Calu3 (cell line): ENCODE measurements at regions not wholly inside any gene's neighbourhood (a gene's known extent, or its start where the extent isn't known, plus 50 kb on each side); places are given as distances from the start of the nearest gene placed in this dataset.

ENCODE experiments used
- BruUV-seq: library from RNA; stranded (reverse); fragments of 400-500 nt; replicated peaks from 2 replicates; lab custom pipeline; 2021; lab: Mats Ljungman, UMichigan
- CTCF ChIA-PET: fragments of 300-600 bp; sonication (Branson Sonifier 250); formaldehyde crosslinking; loops from one replicate; lab custom pipeline; 2022; ENCODE audit warnings: antibody characterized with exemption; lab: Charles Lee
- DNase-seq: peaks from one replicate; pipeline ENCODE4 v3.0.0; 2022
- H3K27ac Mint-ChIP-seq: one replicate; pipeline ENCODE4 v1.8.0; 2022; ENCODE audit warnings: mixed read lengths; ENCODE audit not compliant: unreplicated experiment
- H3K27me3 Mint-ChIP-seq: one replicate; pipeline ENCODE4 v1.8.0; 2022; ENCODE audit warnings: mixed read lengths; ENCODE audit not compliant: unreplicated experiment
- H3K36me3 Mint-ChIP-seq: one replicate; pipeline ENCODE4 v1.8.0; 2022; ENCODE audit warnings: mild to moderate bottlenecking, moderate library complexity, mixed read lengths; ENCODE audit not compliant: insufficient read depth, unreplicated experiment
- H3K4me1 Mint-ChIP-seq: one replicate; pipeline ENCODE4 v1.8.0; 2022; ENCODE audit warnings: mild to moderate bottlenecking, low read depth, mixed read lengths; ENCODE audit not compliant: unreplicated experiment
- H3K4me3 Mint-ChIP-seq: one replicate; pipeline ENCODE4 v1.8.0; 2022; ENCODE audit warnings: mild to moderate bottlenecking, low read depth, moderate library complexity, mixed read lengths; ENCODE audit not compliant: unreplicated experiment
- H3K9me3 Mint-ChIP-seq: one replicate; pipeline ENCODE4 v1.8.0; 2022; ENCODE audit warnings: low read depth, mixed read lengths; ENCODE audit not compliant: unreplicated experiment
- intact Hi-C: fragments of 100-400 bp; cut with micrococcal nuclease; formaldehyde crosslinking; loops from one replicate; pipeline ENCODE4 v1.10.0; 2022; ENCODE audit not compliant: unreplicated experiment
- TF ChIP-seq, protein P1 (sequence below): fragments of 200-600 bp; IDR thresholded peaks from one replicate; pipeline ENCODE4 v1.8.0; 2022; ENCODE audit warnings: antibody characterized with exemption; ENCODE audit not compliant: unreplicated experiment

DNA sequence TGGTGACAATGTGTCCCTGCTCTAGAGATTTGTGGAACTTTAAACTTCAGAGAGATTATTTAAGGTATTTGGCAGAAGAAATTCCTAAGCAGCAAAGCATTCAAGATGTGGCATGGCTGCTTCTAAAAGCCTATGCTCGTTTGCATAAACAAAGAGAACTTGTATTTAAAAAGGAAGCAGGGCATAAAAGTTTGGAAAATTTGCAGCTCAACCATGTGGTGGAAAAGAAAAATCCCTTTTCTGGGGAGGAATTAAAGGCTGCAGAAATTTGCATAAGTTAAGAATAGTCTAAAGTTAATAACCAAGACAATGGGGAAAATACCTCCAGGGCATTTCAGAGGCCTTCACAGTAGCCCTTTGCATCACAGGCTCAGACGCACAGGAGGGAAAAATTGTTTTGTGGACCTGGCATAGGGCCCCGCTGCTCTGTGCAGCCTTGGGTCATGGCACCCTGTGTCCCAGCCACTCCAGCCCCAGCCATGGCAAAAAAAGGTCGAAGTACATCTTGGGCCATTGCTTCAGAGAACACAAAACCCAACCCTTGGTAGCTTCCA is 1109.1 kb downstream of the OTOL1 start:
- H3K27me3 Mint-ChIP-seq: no peaks in the 10 kb centered on the region
- H3K36me3 Mint-ChIP-seq: no peaks in the 10 kb centered on the region
- no TSS peak for BruUV-seq
- H3K4me1 Mint-ChIP-seq: peaks cover 8% of the 10 kb centered on the region
- CTCF ChIA-PET: no interaction called here
- TF ChIP-seq, protein P1, sequence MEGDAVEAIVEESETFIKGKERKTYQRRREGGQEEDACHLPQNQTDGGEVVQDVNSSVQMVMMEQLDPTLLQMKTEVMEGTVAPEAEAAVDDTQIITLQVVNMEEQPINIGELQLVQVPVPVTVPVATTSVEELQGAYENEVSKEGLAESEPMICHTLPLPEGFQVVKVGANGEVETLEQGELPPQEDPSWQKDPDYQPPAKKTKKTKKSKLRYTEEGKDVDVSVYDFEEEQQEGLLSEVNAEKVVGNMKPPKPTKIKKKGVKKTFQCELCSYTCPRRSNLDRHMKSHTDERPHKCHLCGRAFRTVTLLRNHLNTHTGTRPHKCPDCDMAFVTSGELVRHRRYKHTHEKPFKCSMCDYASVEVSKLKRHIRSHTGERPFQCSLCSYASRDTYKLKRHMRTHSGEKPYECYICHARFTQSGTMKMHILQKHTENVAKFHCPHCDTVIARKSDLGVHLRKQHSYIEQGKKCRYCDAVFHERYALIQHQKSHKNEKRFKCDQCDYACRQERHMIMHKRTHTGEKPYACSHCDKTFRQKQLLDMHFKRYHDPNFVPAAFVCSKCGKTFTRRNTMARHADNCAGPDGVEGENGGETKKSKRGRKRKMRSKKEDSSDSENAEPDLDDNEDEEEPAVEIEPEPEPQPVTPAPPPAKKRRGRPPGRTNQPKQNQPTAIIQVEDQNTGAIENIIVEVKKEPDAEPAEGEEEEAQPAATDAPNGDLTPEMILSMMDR: no peak
- intact Hi-C loops: no loop called here
- no peak overlapping the region for H3K27ac Mint-ChIP-seq
- no peak overlapping the region for H3K4me3 Mint-ChIP-seq
- no peak for DNase-seq
- H3K9me3 Mint-ChIP-seq: peaks cover 20% of the 10 kb centered on the region

DNA sequence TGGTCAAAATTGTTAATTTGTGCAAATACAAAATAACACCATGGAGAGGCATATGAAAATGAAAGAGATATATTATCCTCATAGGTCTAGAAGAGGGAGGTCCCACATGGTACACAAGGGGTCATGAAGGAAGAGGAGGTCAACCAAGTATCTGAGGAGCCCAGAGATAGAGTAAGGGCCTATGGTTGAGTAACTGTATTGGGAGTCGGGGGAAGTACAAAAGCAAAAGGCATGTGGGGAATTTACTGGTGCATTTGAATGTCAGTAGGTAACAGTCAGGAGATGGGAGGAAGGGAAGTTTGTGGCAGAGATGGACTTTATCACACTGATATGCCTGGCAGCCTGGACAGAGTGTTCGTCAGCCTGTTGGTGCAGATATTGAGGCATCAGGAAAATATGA is 1113.7 kb downstream of the OTOL1 start:
- TF ChIP-seq, protein P1: no peak
- H3K27ac Mint-ChIP-seq: no peak overlapping the region
- no peaks in the 10 kb centered on the region for H3K36me3 Mint-ChIP-seq

DNA sequence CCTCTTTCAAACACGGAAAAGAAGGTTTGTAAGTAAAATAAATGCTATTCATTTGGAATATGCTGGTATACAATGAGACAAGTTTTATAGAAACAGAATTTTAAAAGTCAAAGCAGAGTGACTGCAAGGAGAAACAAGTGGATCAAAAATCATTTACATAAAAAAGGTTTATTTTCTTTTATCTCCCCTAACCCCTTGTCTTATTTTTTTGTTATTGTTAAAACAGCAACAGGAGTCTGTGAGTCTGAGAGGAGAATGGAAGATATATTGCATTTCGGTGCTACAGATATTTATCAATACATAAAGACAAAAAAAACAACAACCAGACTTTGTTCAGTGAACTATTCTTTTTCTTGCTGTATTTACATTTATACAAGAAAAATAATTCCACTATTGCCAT is 1116.4 kb downstream of the OTOL1 start:
- CTCF ChIA-PET: no interaction called here
- no TSS peak for BruUV-seq
- peaks cover 3% of the 10 kb centered on the region for H3K9me3 Mint-ChIP-seq
- DNase-seq: no peak
- no peaks in the 10 kb centered on the region for H3K27me3 Mint-ChIP-seq
- no peak overlapping the region for H3K4me3 Mint-ChIP-seq
- H3K4me1 Mint-ChIP-seq: no peaks in the 10 kb centered on the region
- intact Hi-C loops: no loop called here
- no peak overlapping the region for H3K27ac Mint-ChIP-seq
- TF ChIP-seq, protein P1: no peak
- no peaks in the 10 kb centered on the region for H3K36me3 Mint-ChIP-seq

More for the DNA sequence above, 1113.7 kb downstream of the OTOL1 start:
- DNase-seq: no peak
- no TSS peak for BruUV-seq
- Mint-ChIP-seq H3K4me1 (no peaks in the 10 kb centered on the region), H3K4me3 (no peak overlapping the region), H3K27me3 (no peaks in the 10 kb centered on the region), H3K9me3 (peaks cover 9% of the 10 kb centered on the region)
- CTCF ChIA-PET: no interaction called here
- intact Hi-C loops: no loop called here

DNA sequence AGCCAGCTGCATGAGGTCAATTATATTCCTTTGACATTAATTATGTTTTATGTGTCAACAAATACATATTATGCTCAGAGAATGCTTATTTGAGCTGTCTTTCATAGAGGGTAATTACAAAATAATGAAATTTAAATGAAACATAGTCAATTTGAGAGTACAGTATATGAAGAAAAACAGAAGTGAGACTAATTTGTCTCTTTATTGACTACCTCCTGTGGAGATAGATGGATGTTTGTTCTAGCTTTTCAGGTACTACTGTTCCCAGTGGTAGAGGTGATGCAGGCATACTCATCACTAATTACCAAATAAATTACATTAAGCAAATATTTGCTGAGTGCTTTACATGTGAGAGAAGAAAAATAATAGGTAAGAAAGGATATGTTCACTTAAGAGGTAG is 1129.6 kb downstream of the OTOL1 start:
- peaks cover 3% of the 10 kb centered on the region for H3K9me3 Mint-ChIP-seq
- CTCF ChIA-PET: no interaction called here
- TF ChIP-seq, protein P1: no peak
- intact Hi-C loops: no loop called here
- no peak for DNase-seq
- no peak overlapping the region for H3K27ac Mint-ChIP-seq
- H3K27me3 Mint-ChIP-seq: no peaks in the 10 kb centered on the region
- no TSS peak for BruUV-seq
- H3K4me1 Mint-ChIP-seq: no peaks in the 10 kb centered on the region
- H3K36me3 Mint-ChIP-seq: no peaks in the 10 kb centered on the region
- no peak overlapping the region for H3K4me3 Mint-ChIP-seq
